ENCODE measurements at regions not wholly inside any gene's neighbourhood (a gene's known extent, or its start where the extent isn't known, plus 50 kb on each side); places are given as distances from the start of the nearest gene placed in this dataset.
"Not testable (repeated sequence)": the region's sequence is repeated elsewhere in the genome, so short reads cannot be mapped to it uniquely, and the experiment has no call there.

GRCh38 chr6:67030861-67031260 is 1323.8 kb upstream of the EYS start:
- Histone ChIP-seq H3K27ac (no peak overlapping the region), H3K4me3 (ENCODE audit: low read depth, low read length) (no peak overlapping the region), H3K36me3 (replicated peaks) (no peaks in the 10 kb centered on the region), H3K27me3 (replicated peaks) (no peaks in the 10 kb centered on the region)
- in situ Hi-C loops (cut with HindIII; ENCODE audit: low pct_ligation_motif_present, low sequenced_read_pairs): no loop called here
- no peak for TF ChIP-seq CTCF (IDR thresholded peaks at IDR 0.05; ENCODE audit: low read depth, low read length, missing control alignments)
- no peak for DNase-seq

- H3K4me3 ChIP-seq (ENCODE audit: low read depth, low read length): no peak overlapping the region
- no peak for TF ChIP-seq CTCF (IDR thresholded peaks at IDR 0.05; ENCODE audit: low read depth, low read length, missing control alignments)
- in situ Hi-C loops (cut with HindIII; ENCODE audit: low pct_ligation_motif_present, low sequenced_read_pairs): no loop called here
- H3K36me3 ChIP-seq (replicated peaks): no peaks in the 10 kb centered on the region
- H3K27ac ChIP-seq: no peak overlapping the region
- no peak for DNase-seq
- no peaks in the 10 kb centered on the region for H3K27me3 ChIP-seq (replicated peaks)
These were observed 1310.0 kb upstream of the EYS start for GRCh38 chr6:67016921-67017460.

- no peak for DNase-seq
- no peak overlapping the region for H3K27ac ChIP-seq
- no peaks in the 10 kb centered on the region for H3K36me3 ChIP-seq (replicated peaks)
- H3K27me3 ChIP-seq (replicated peaks): no peaks in the 10 kb centered on the region
- no peak overlapping the region for H3K4me3 ChIP-seq (ENCODE audit: low read depth, low read length)
- in situ Hi-C loops (cut with HindIII; ENCODE audit: low pct_ligation_motif_present, low sequenced_read_pairs): no loop called here
- TF ChIP-seq CTCF (IDR thresholded peaks at IDR 0.05; ENCODE audit: low read depth, low read length, missing control alignments): no peak
These were observed 1304.4 kb upstream of the EYS start for GRCh38 chr6:67011441-67011840.

GRCh38 chr6:67009818-67010217 is 1302.8 kb upstream of the EYS start:
- Histone ChIP-seq H3K27me3 (replicated peaks) (no peaks in the 10 kb centered on the region), H3K36me3 (replicated peaks) (no peaks in the 10 kb centered on the region), H3K27ac (no peak overlapping the region), H3K4me3 (ENCODE audit: low read depth, low read length) (no peak overlapping the region)
- DNase-seq: no peak
- TF ChIP-seq CTCF (IDR thresholded peaks at IDR 0.05; ENCODE audit: low read depth, low read length, missing control alignments): peak; percentile 45
- in situ Hi-C loops (cut with HindIII; ENCODE audit: low pct_ligation_motif_present, low sequenced_read_pairs): no loop called here

GRCh38 chr6:67003844-67004243 is 1296.8 kb upstream of the EYS start:
- Histone ChIP-seq H3K4me3 (ENCODE audit: low read depth, low read length) (no peak overlapping the region), H3K27ac (no peak overlapping the region), H3K27me3 (replicated peaks) (no peaks in the 10 kb centered on the region), H3K36me3 (replicated peaks) (no peaks in the 10 kb centered on the region)
- in situ Hi-C loops (cut with HindIII; ENCODE audit: low pct_ligation_motif_present, low sequenced_read_pairs): no loop called here
- no peak for TF ChIP-seq CTCF (IDR thresholded peaks at IDR 0.05; ENCODE audit: low read depth, low read length, missing control alignments)
- DNase-seq: no peak

GRCh38 chr6:67000121-67000520 is 1293.1 kb upstream of the EYS start:
- H3K27me3 ChIP-seq (replicated peaks): no peaks in the 10 kb centered on the region
- no peak overlapping the region for H3K4me3 ChIP-seq (ENCODE audit: low read depth, low read length)
- H3K27ac ChIP-seq: no peak overlapping the region
- in situ Hi-C loops (cut with HindIII; ENCODE audit: low pct_ligation_motif_present, low sequenced_read_pairs): no loop called here
- no peak for DNase-seq
- TF ChIP-seq CTCF (IDR thresholded peaks at IDR 0.05; ENCODE audit: low read depth, low read length, missing control alignments): no peak
- no peaks in the 10 kb centered on the region for H3K36me3 ChIP-seq (replicated peaks)

GRCh38 chr6:66997579-66997978 is 1290.6 kb upstream of the EYS start:
- H3K27me3 ChIP-seq (replicated peaks); H3K4me3 ChIP-seq (ENCODE audit: low read depth, low read length); in situ Hi-C loops (cut with HindIII; ENCODE audit: low pct_ligation_motif_present, low sequenced_read_pairs); H3K36me3 ChIP-seq (replicated peaks); H3K27ac ChIP-seq; DNase-seq: not testable (repeated sequence)

Data from brain microvascular endothelial cell (primary cell).